Head of caudate nucleus (tissue), 42 donors: ENCODE measurements at regions not wholly inside any gene's neighbourhood (a gene's known extent, or its start where the extent isn't known, plus 50 kb on each side); places are given as distances from the start of the nearest gene placed in this dataset.
"Not testable (repeated sequence)": the region's sequence is repeated elsewhere in the genome, so short reads cannot be mapped to it uniquely, and the experiment has no call there.

Experiments
- DNase-seq, 42 donors: peaks; one replicate each; pipeline versions ENCODE4 v3.0.0 to v3.0.0-alpha.2; 2020 to 2021; ENCODE audit warnings: mixed read lengths in 7 of 42
- intact Hi-C: fragments of 100-400 bp; cut with DNase I; formaldehyde crosslinking; loops from one replicate; pipeline ENCODE4 v1.15.0; 2022

DNA sequence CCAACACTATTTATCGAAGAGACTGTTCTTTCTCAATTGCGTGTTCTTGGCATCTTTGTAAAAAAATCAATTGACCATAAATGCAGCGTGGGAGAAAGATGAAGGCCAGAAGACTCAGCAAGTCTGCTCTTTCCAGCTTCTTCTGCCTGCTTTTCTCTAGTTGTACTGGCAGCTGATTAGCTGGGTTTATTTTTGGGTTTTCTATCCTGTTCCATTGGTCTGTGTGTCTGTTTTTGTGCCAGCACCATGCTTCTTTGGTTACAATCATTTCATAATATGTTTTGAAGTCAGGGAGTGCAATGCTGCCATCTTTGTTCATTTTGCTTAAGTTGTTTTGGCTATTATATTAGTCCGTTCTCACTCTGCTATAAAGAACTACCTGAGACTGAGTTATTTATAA is 201.8 kb upstream of the B3GALT2 start:
- no peak for DNase-seq
- intact Hi-C loops = no loop called here

DNA sequence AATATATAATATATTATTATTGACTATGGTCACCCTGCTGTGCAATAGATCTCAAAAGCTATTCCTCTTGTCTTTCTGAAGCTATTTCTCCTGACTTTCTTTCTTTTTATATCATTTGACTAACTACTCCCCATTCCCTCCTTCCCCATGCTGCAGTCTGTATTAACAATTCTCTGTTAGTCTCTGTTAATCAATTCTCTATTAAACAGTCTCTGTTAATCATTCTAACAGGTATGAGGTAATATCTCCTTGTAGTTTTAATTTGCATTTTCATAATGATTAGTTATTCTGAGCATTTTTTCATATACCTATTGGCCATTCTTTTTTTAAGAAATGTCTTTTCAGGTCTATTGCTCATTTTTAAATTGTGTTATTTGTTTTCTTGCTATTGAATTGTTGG is 201.0 kb upstream of the B3GALT2 start:
- intact Hi-C loops = no loop called here
- DNase-seq = no peak

DNA sequence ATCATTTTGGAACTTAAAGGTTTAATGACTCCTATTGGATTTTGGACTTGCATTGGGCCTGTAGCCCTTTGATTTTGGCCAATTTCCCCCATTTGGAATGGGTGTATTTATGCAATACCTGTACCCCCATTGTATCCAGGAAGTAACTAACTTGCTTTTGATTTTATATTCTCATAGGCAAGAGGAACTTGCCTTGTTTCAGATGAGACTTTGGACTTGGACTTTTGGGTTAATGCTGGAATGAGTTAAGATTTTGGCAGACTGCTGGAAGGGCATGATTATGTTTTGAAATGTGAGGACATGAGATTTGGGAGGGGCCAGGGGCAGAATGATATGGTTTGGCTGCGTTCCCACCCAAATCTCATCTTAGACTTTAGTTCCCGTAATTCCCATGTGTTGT is 192.0 kb upstream of the B3GALT2 start:
- DNase-seq, intact Hi-C loops: not testable (repeated sequence)

DNA sequence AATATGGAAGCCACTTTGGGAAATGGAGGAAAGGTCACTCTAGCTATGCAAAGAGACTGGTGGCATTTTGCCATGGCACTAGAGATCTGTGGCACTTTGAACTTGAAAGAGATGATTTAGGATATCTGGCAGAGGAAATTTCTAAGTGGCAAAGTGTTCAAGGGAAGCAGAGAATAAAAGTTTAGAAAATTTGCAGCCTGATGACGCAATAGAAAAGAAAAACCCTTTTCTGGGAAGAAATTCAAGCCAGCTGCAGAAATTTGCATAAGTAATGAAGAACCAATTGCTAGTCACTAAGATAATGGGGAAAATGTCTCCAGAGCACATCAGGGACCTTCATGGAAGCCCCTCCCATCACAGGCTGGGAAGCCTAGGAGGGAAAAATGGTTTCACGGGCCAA is 191.1 kb upstream of the B3GALT2 start:
- intact Hi-C loops = no loop called here
- no peak for DNase-seq

DNA sequence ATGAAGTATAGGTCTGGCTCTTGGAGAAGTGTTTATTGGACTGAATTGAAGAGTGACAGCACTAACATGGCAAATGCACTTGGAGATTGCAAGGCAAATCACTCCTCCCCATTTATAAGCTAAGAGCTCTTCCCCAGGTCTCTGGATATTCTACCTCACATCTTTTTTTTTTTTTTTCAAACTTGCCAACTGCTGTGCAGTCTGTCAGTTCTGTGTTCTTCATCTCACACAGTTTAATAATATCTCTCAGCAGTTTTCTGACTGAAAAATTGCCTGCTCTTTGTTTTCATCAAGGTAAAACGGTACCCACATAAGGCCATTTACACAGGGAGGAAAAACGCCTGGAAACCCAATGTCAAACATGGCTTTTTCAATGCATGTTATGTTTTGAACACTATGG is 186.1 kb upstream of the B3GALT2 start:
- intact Hi-C loops = no loop called here
- no peak for DNase-seq

DNA sequence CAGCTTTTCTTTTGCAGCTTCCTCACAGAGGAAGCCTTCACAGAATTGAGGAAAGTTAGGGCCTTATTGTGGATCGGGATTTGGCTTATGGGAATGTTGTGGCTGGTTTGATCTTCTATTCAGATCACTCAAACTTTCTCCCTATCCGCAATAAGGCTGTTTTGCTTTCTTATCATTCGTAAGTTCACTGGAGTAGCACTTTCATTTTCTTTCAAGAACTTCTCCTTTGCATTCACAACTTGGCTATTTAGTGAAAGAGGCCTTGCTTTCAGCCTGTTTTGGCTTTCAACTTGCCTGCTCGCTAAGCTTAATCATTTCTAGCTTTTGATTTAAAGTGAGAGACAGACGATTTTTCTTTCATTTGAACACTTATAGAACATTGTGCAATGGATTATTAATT is 181.9 kb upstream of the B3GALT2 start:
- no peak for DNase-seq
- intact Hi-C loops = no loop called here

DNA sequence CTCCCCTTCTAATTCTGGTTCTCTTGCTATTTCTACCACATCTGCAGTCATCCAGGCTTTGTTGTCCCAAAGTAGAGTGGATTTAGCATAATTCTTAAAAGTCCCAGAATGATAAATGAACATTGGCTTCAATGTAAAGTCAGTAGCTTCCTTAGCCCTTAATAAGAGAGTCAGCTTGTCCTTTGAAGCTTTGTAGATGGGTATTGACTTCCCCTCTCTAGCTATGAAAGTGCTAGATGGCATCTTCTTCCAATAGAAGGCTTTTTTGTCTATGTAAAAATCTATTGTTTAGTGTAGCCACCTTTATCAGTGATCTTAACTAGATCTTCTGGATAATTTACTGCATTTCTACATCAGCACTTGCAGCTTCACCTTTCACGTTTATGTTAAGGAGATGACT is 181.4 kb upstream of the B3GALT2 start:
- DNase-seq = no peak
- intact Hi-C loops = no loop called here

DNA sequence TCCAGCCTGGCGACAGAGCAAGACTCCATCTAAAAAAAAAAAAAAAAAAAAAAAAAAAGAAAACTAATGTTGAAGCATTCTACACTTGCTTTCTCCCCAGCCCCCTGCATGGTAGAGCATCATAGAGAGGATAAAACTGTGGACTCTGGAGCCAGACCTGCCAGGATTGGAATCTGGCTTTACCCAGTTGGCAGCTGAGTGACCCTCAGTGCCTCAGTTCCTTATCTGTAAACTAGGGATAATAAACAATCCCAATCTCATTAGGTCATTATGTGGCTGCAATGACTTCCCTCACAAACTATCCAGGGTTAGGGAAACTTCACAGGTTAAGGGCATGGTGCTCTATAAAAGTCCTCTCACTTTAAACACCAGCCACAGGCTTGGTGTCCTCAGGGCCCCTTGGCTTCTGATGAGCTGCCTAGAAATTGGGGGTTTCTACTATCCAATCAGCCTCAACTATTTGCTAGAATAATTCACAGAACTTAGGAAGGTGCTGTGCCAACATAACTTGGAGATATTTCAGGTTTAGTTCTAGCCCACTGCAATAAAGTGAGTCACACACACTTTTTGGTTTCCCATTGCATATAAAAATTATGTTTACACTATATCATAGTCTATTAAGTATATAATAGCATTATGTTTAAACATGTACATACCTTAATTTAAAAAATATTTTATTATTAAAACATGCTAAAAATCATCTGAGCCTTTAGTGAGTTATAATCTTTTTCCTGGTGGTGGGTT is 180.5 kb upstream of the B3GALT2 start:
- intact Hi-C loops = no loop called here
- no peak for DNase-seq

DNA sequence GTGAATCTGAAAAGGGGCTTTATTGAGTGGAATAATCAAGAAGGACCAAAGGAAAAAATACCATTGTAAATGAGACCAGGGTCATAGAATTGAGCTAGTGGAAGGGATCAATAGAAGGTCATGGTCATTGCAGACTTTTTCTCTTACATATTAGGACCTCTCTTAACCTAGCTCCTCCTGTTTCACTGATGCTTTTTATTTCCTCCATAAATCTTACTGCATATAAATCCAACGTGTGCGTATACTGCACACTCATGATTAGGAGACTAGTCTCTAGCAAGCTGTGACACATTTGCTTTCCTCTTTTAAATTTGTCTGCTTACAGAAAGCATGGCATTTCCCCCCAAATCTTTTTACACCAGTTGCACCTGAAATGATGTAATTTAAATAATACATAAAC is 179.6 kb upstream of the B3GALT2 start:
- intact Hi-C loops = no loop called here
- DNase-seq = no peak

DNA sequence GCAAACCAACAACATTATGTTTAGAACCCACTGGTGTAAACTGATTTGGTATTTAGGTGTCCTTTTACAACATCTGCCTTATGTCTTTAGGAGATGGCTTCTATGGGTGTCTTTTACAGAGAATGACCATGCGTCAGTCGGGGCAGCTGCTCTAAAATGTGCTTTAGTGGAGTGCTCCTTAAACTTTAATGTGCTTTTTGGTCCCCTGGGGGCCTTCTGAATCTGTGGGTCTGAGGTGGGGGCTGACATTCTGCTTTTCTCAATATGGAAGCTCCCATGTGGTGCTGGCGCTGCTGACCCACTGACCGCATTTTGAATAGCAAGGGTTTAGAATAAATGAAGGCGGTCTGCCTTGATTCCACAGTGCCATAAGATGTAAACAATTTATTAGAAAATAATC is 173.2 kb upstream of the B3GALT2 start:
- intact Hi-C loops = no loop called here
- DNase-seq = no peak

DNA sequence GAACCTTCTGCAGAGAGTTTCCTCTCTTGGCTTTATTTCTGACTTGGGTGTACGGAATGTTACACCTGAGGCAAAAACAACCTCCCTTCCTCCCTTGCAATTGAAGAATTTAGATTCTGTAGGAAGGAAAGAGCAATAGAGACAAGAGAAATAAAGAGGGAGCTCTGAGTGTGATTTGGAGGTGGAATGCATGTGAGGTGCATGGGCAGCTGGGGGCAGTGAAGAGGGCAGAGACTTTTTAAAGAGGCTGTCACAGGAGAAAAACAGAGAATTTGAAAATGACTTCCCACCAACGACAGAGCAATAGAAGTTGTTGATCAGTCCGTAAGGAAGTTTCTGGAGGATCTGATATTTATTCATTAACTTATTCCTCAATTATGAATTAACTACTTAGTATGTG is 172.0 kb upstream of the B3GALT2 start:
- DNase-seq = no peak
- intact Hi-C loops = no loop called here

DNA sequence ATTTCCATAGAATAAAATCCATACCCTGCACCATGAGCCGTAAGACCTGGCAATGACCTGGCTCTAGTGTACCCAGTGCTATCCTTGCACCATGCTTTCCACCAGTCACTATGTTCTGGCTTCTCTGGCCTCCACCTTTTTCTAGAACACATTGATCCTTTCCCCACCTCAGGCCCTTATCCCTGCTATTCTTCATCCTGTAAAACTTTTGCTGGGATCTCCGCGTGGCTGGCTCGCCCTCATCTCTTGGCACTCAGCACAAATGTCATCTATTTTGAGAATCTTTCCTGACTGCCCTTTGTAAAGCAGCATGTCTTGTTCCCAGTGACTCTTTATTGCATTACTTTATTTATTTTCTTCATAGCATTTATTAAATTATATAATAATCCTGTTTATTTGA is 169.8 kb upstream of the B3GALT2 start:
- intact Hi-C loops = no loop called here
- no peak for DNase-seq

DNA sequence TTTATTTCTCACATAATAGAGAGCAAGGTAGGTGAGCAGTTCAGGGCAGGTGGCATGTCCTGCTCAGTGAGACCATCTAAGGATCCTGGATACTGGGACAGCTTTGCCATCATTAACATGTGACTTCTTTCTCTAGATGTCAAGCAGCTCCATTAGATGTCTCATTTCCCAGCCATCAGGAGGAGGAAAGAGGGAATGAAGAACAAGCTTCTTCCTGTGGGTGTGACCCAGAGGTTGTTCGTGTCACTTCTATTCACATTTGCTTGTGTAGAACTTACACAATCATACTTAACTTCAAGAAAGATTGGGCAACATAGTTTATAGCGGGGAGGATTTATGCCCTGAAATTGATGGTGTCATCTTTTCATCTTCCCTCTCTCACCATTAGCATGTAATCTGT is 169.2 kb upstream of the B3GALT2 start:
- DNase-seq = no peak
- intact Hi-C loops = no loop called here

DNA sequence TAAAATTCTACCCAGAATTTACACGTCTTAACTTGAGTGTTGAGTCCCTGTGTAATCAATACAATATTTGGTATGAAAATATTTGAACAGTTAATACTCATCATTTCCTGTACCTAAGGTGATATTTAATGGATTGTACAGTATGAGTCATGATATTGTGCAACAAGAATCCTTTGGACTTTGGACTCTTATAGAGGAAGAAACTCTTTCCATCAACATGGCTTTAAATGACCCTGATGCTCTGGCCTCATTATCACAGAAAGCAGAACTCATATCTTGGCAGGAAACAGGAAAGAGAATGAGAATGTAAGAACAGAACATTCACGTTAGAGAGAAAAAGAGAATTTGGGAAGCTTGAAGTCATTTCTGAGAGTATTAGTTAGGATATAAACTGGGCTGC is 168.8 kb upstream of the B3GALT2 start:
- intact Hi-C loops = no loop called here
- DNase-seq = no peak

DNA sequence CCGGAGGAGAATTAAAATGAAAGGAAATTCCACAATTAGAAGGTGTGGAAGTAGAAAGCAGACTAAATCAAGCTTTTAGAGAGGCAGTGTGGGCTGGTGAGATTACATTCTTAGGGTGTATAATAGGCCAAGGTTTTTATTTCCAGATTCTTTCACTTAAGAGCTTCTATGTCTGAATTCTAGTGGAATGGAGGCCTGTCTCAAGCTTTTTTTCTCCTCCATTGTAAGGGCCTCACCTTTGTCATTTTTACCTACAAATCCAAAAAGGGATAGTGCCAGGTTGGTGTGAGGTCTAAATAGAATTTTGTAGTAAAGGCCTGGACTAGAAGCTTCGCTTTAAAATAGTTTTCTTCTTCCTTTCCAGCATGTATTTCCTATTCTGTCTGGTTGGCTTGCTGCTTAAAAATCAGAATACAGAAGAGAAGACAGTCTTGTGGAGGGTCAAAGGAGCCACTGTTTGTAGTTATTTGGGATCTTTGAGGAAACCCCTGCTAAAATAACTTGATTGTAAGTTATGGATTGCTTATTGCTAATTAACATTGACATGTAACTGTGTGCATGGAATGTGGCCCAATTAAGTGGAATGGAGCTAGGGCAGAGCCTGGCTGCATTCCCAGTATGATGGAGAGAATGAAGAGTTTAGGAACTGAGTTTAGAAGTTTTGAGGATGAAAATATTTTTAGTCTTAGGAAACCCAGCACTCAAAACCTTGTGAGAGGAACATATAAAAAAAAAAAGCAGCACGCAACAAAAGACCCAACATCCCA is 162.5 kb upstream of the B3GALT2 start:
- intact Hi-C loops = no loop called here
- DNase-seq = peak in 2 of 42 donors; percentile 7 to 11

DNA sequence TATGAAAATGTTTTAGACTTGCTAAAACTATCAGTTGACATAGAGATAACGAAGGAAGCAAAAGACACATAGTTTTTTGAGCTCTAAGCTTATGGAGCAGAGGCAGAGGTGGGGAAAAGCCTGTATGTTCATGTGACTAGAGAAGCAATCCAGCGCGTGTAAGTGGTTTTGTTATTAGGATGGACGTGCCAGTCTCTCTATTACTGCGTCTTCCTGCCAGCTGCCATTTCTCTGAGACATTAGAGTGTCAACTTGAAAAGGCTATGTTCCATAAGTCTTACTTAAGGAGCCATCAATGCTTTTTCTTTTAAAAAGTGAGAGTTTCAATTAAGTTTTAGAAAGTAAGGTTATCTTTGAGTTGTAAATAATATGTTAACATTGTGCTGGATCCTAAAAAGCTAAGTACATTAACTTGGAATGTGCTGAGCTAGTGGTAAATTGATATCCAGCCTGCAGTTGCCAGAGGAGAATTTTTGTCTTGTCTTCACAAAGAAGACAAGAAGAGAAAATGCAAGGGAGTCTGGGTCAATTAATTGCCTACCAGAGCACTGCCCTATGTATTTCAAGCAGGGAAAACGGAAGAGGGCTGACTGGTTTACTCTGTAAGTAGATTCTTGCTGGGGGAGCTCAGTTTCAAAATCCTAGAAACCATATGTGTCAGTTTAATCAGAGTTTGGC is 161.8 kb upstream of the B3GALT2 start:
- no peak for DNase-seq
- intact Hi-C loops = no loop called here

DNA sequence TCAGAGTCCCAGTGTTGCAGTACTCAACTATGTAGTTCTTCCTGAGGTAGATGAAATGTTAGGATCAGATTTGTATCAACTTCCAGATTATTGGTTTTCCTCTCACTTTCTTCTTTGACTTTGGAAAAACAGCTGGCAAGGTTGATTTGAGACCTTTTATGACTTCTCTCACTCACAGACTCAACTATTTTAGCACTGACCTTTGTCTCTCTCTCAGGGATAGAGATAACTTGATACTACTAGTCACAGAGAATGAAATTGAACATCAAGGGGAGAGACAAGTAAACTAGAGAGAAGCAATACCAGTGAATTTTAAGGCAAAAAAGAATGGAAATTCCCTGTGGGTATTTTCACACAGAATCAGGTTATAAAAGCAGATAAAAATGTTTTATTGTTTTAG is 159.7 kb upstream of the B3GALT2 start:
- intact Hi-C loops = no loop called here
- no peak for DNase-seq

DNA sequence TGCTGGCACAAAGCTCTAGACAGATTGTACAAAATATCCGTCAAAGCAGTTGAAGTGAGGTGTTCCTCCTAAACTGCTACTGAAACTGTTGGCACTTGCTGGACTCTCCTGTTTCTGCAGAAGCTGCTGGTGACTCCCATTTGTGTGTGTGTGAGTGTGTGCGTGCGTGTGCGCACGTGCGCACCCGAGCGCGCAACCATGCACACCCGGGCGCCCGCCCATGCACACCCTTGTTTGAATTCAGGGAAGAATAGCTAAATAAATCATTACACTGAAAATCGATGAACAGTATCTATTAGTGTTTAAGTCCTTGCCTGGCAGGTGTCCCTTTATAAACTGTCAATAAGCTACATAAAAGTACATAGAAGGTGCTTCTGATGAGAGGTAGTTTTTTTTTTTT is 156.4 kb upstream of the B3GALT2 start:
- intact Hi-C loops = no loop called here
- no peak for DNase-seq

DNA sequence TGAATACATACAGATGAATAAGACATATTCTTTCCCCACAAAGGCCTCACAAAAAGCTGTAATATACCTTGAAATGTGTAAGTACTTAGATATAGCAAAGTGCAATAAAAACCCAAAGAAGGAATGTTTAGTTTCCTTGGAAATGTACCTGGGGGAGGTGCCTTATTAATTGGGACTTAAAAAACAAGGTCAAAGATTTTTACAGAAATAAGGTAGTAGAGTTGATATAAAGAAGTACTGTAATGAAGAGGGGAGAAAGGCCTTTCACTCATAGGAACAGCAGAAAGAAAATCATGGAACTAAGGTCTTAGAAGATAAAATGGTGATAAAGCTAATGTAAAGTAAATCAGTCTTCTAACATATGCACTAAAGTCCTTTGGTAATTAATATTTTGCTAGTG is 153.9 kb upstream of the B3GALT2 start:
- no peak for DNase-seq
- intact Hi-C loops = no loop called here

DNA sequence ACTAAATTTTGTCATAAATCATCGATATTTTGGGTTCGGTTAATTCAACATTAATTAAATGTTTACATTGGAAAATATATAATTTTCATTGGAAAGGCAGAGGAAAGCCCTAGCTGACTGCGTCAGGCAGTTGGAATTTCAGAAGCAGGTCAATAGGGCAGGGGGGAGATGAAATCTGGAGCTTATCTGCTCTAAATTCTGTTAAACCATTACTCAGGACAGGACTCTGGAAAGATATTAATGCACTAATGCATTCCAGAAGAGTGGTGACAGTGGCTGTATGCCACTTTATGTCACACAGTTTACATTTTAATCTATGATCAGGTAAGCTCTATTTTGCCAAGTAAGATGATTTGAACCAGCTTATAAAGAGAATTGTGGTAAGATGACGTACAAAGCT is 153.0 kb upstream of the B3GALT2 start:
- intact Hi-C loops = no loop called here
- DNase-seq = no peak

DNA sequence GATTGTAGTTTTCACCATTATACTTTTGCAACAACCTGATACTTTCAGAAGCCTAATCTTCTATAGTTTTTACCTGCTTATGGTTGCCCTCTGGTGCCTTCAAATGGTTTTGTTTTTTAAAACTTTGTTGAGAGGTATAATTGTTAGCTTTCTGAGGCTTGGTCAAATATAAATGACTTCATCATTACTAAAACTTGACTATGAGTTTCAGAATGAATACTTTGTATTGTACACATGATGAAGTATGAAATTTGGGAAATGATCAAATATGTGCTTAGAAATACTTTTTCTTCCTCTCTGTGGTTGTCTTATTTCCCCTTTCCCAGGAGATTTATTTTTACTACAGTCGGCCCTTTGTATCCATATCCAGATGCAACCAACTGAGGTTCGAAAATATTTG is 151.8 kb upstream of the B3GALT2 start:
- no peak for DNase-seq
- intact Hi-C loops = no loop called here
